IMR-90 (cell line): ENCODE measurements at regions not wholly inside any gene's neighbourhood (a gene's known extent, or its start where the extent isn't known, plus 50 kb on each side); places are given as distances from the start of the nearest gene placed in this dataset.

Experiments
- ATAC-seq: fragments of 200-7000 bp; cut with Tn5 transposase; 2 replicates; pipeline ENCODE4 v1.9.1; 2020; ENCODE audit warnings: low read depth, mild to moderate bottlenecking, moderate library complexity
- BruUV-seq: library from RNA; stranded (reverse); fragments of 400-500 nt; replicated peaks from 2 replicates; lab custom pipeline; 2021; lab: Mats Ljungman, UMichigan
- CTCF ChIA-PET: fragments of 300-600 bp; formaldehyde crosslinking; extraction: SDS; loops from one replicate; lab custom pipeline; 2021; ENCODE audit warnings: antibody characterized with exemption; lab: Yijun Ruan, JAX
- POLR2A ChIA-PET: fragments of 300-600 bp; sonication (Branson Sonifier 250); formaldehyde crosslinking; loops from one replicate; lab custom pipeline; 2022; ENCODE audit warnings: antibody characterized with exemption; ENCODE audit not compliant: unreplicated experiment; lab: Charles Lee
- DNase-seq: peaks from one replicate; pipeline ENCODE4 v3.0.0; 2013
- H2AFZ ChIP-seq: replicated peaks from 2 replicates; pipeline ENCODE3; 2013; ENCODE audit warnings: low read length, mild to moderate bottlenecking; ENCODE audit not compliant: poor library complexity
- H2AK5ac ChIP-seq: 2 replicates; pipeline ENCODE4 v1.6.1; 2013; ENCODE audit warnings: low read depth, low read length, inconsistent platforms
- H2AK9ac ChIP-seq: replicated peaks from 2 replicates; pipeline ENCODE3; 2013; ENCODE audit warnings: mild to moderate bottlenecking, low read depth, low read length, moderate library complexity; ENCODE audit not compliant: poor library complexity
- H2BK120ac ChIP-seq: 2 replicates; pipeline ENCODE4 v1.6.1; 2013; ENCODE audit warnings: low read depth, low read length, inconsistent platforms
- H2BK15ac ChIP-seq: 3 replicates; pipeline ENCODE4 v1.6.1; 2013; ENCODE audit warnings: low read depth, low read length, inconsistent platforms
- H2BK20ac ChIP-seq: 2 replicates; pipeline ENCODE4 v1.6.1; 2013; ENCODE audit warnings: low read depth, mild to moderate bottlenecking, inconsistent platforms, low read length, moderate library complexity
- H2BK5ac ChIP-seq: 2 replicates; pipeline ENCODE4 v1.6.1; 2013; ENCODE audit warnings: mild to moderate bottlenecking, low read depth, low read length, inconsistent platforms; ENCODE audit not compliant: poor library complexity, severe bottlenecking
- H3K14ac ChIP-seq: replicated peaks from 2 replicates; pipeline ENCODE4 v1.6.1; 2013; ENCODE audit warnings: low read depth, low read length, inconsistent platforms
- H3K18ac ChIP-seq: 2 replicates; pipeline ENCODE4 v1.6.1; 2013; ENCODE audit warnings: low read depth, low read length, control low read depth
- H3K23ac ChIP-seq: 2 replicates; pipeline ENCODE4 v1.6.1; 2013; ENCODE audit warnings: low read depth, low read length, inconsistent platforms
- H3K27ac ChIP-seq: 2 replicates; pipeline ENCODE4 v1.5.1; 2013; ENCODE audit warnings: mild to moderate bottlenecking, control low read depth, low read length; ENCODE audit not compliant: insufficient read depth
- H3K27me3 ChIP-seq: 2 replicates; pipeline ENCODE4 v1.6.1; 2013; ENCODE audit warnings: low read length; ENCODE audit not compliant: control insufficient read depth, insufficient read depth
- H3K36me3 ChIP-seq: 2 replicates; pipeline ENCODE4 v1.6.1; 2013; ENCODE audit warnings: low read length, mixed read lengths; ENCODE audit not compliant: control insufficient read depth, insufficient read depth
- H3K4ac ChIP-seq: 2 replicates; pipeline ENCODE4 v1.6.1; 2013; ENCODE audit warnings: low read depth, low read length, inconsistent platforms
- H3K4me1 ChIP-seq: 2 replicates; pipeline ENCODE4 v1.6.1; 2013; ENCODE audit warnings: low read length, mixed read lengths; ENCODE audit not compliant: control insufficient read depth, insufficient read depth
- H3K4me2 ChIP-seq: 2 replicates; pipeline ENCODE4 v1.6.1; 2013; ENCODE audit warnings: low read depth, mild to moderate bottlenecking, control low read depth, low read length, moderate library complexity
- H3K4me3 ChIP-seq: 2 replicates; pipeline ENCODE4 v1.5.1; 2013; ENCODE audit warnings: low read depth, mild to moderate bottlenecking, control low read depth, low read length, moderate library complexity; ENCODE audit not compliant: insufficient read depth
- H3K56ac ChIP-seq: 2 replicates; pipeline ENCODE4 v1.6.1; 2013; ENCODE audit warnings: low read length, inconsistent platforms; ENCODE audit not compliant: insufficient read depth; ENCODE audit errors: extremely low read depth
- H3K79me1 ChIP-seq, 2 experiments: 2 replicates each; pipeline ENCODE4 v1.6.1; 2013; ENCODE audit warnings: low read length in 2 of 2, inconsistent platforms in 1 of 2, low read depth in 1 of 2
- H3K9ac ChIP-seq: 2 replicates; pipeline ENCODE4 v1.6.1; 2013; ENCODE audit warnings: low read depth, low read length, control low read depth
- H3K9me1 ChIP-seq: 2 replicates; pipeline ENCODE4 v1.6.1; 2013; ENCODE audit warnings: low read length, inconsistent platforms; ENCODE audit not compliant: insufficient read depth
- H3K9me3 ChIP-seq: 2 replicates; pipeline ENCODE4 v1.6.1; 2013; ENCODE audit warnings: low read length; ENCODE audit not compliant: control insufficient read depth, insufficient read depth
- H4K20me1 ChIP-seq: 2 replicates; pipeline ENCODE4 v1.6.1; 2013; ENCODE audit warnings: low read length, inconsistent platforms; ENCODE audit not compliant: insufficient read depth
- H4K5ac ChIP-seq: 2 replicates; pipeline ENCODE4 v1.6.1; 2013; ENCODE audit warnings: mild to moderate bottlenecking, low read depth, low read length, control low read depth
- H4K8ac ChIP-seq, 2 experiments: 2 replicates each; pipeline ENCODE4 v1.6.1; 2013; ENCODE audit warnings: low read depth in 2 of 2, low read length in 2 of 2, control low read depth in 1 of 2, inconsistent platforms in 1 of 2
- H4K91ac ChIP-seq: 2 replicates; pipeline ENCODE4 v1.6.1; 2013; ENCODE audit warnings: low read depth, low read length, inconsistent platforms; ENCODE audit not compliant: insufficient read depth
- BHLHE40 ChIP-seq: fragments of 150-350 bp; IDR thresholded peaks from 2 replicates; pipeline ENCODE4 v1.6.1; 2016; ENCODE audit warnings: mild to moderate bottlenecking, low read depth, low read length
- CEBPB ChIP-seq: IDR thresholded peaks from 2 replicates; pipeline ENCODE4 v1.6.1; 2012; ENCODE audit warnings: low read depth, low read length, improper control_type of control experiment
- CHD1 ChIP-seq: IDR thresholded peaks from 2 replicates; pipeline ENCODE4 v1.6.1; 2012; ENCODE audit warnings: low read depth, low read length, improper control_type of control experiment
- CTCF ChIP-seq: conservative IDR thresholded peaks from 2 replicates; pipeline ENCODE4 v1.5.1; 2012; ENCODE audit warnings: mild to moderate bottlenecking, low read depth, low read length, improper control_type of control experiment
- ELK1 ChIP-seq: fragments of 150-350 bp; IDR thresholded peaks from 2 replicates; pipeline ENCODE4 v1.6.1; 2016; ENCODE audit warnings: low read depth, mild to moderate bottlenecking, low read length, moderate library complexity, borderline replicate concordance
- FOS ChIP-seq: fragments of 150-350 bp; IDR thresholded peaks from 2 replicates; pipeline ENCODE4 v1.6.1; 2016; ENCODE audit warnings: low read depth, low read length
- MAFK ChIP-seq: IDR thresholded peaks from 2 replicates; pipeline ENCODE4 v1.6.1; 2012; ENCODE audit warnings: low read depth, low read length, improper control_type of control experiment
- MAZ ChIP-seq: IDR thresholded peaks from 2 replicates; pipeline ENCODE4 v1.6.1; 2012; ENCODE audit warnings: low read depth, mild to moderate bottlenecking, low read length, improper control_type of control experiment, moderate library complexity, borderline replicate concordance
- MXI1 ChIP-seq: IDR thresholded peaks from 2 replicates; pipeline ENCODE4 v1.6.1; 2012; ENCODE audit warnings: low read depth, mild to moderate bottlenecking, low read length, moderate library complexity, borderline replicate concordance
- NFE2L2 ChIP-seq: fragments of 150-350 bp; IDR thresholded peaks from 2 replicates; pipeline ENCODE4 v1.6.1; 2016; ENCODE audit warnings: low read depth, mild to moderate bottlenecking, low read length
- POLR2A ChIP-seq: IDR thresholded peaks from 2 replicates; pipeline ENCODE4 v1.6.1; 2012; ENCODE audit warnings: mild to moderate bottlenecking, low read depth, low read length
- RAD21 ChIP-seq: IDR thresholded peaks from 2 replicates; pipeline ENCODE4 v1.6.1; 2012; ENCODE audit warnings: low read length, improper control_type of control experiment
- RCOR1 ChIP-seq: IDR thresholded peaks from 2 replicates; pipeline ENCODE4 v1.6.1; 2012; ENCODE audit warnings: mild to moderate bottlenecking, low read length, improper control_type of control experiment; ENCODE audit not compliant: insufficient replicate concordance
- RFX5 ChIP-seq: IDR thresholded peaks from 2 replicates; pipeline ENCODE4 v1.8.0; 2012; ENCODE audit warnings: low read depth, mild to moderate bottlenecking, low read length, moderate library complexity
- SMC3 ChIP-seq: fragments of 150-350 bp; IDR thresholded peaks from 2 replicates; pipeline ENCODE4 v1.6.1; 2016; ENCODE audit warnings: low read depth, mild to moderate bottlenecking, antibody characterized with exemption, low read length, moderate library complexity
- USF2 ChIP-seq: fragments of 150-350 bp; IDR thresholded peaks from 2 replicates; pipeline ENCODE4 v1.6.1; 2017; ENCODE audit warnings: mild to moderate bottlenecking, antibody characterized with exemption, low read length, low read depth
- WGBS, 2 experiments: methylation state at CpG; one replicate each; pipeline versions ENCODE4 v1.1.5 to v1.1.7; 2013; ENCODE audit warnings: missing lambda C conversion rate in 2 of 2; ENCODE audit not compliant: insufficient read length in 1 of 2; ENCODE audit errors: extremely low coverage in 2 of 2; 5-methylcytosine and 5-hydroxymethylcytosine counted together
- dilution Hi-C: fragments of 300-500 bp; cut with HindIII; formaldehyde crosslinking; loops from one replicate; pipeline ENCODE4 v1.14.3; 2018; ENCODE audit warnings: low sequenced_read_pairs; ENCODE audit not compliant: unreplicated experiment
- in situ Hi-C: fragments of 300-500 bp; cut with MboI; formaldehyde crosslinking; loops from 3 replicates; pipeline ENCODE4 v1.14.3; 2019; ENCODE audit warnings: low sequenced_read_pairs, inconsistent platforms, mixed read lengths
- intact Hi-C: fragments of 100-400 bp; cut with micrococcal nuclease; formaldehyde crosslinking; loops from 2 replicates; pipeline ENCODE4 v1.10.0; 2022

- Histone ChIP-seq H3K9ac (no peak overlapping the region), H3K23ac (no peak overlapping the region), H3K18ac (no peak overlapping the region), H2BK120ac (no peak overlapping the region), H3K56ac (no peak overlapping the region), H2AK5ac (no peak overlapping the region), H2BK20ac (no peak overlapping the region), H3K4me3 (no peak overlapping the region), H4K8ac (no peak overlapping the region), H3K27ac (no peak overlapping the region), H3K4me2 (no peak overlapping the region), H3K27me3 (no peaks in the 10 kb centered on the region), H3K4ac (no peak overlapping the region), H3K14ac (no peak overlapping the region), H3K36me3 (no peaks in the 10 kb centered on the region), H4K20me1 (no peaks in the 10 kb centered on the region), H2AFZ (no peak overlapping the region), H2BK5ac (no peak overlapping the region), H4K91ac (no peak overlapping the region), H3K79me1 (no peaks in the 10 kb centered on the region), H4K5ac (no peak overlapping the region), H2AK9ac (no peak overlapping the region), H3K9me3 (no peaks in the 10 kb centered on the region), H3K9me1 (no peaks in the 10 kb centered on the region), H3K4me1 (0 out of 2 replicates have a peak, but pooled peaks cover 1% of the 10 kb centered on the region), H2BK15ac (no peak overlapping the region)
- in situ Hi-C loops (no loop called here), dilution Hi-C loops (no loop called here), intact Hi-C loops (no loop called here)
- DNase-seq (no peak), ATAC-seq (no peak)
- no CpG with 5 or more reads among the region's 2 CpGs for WGBS, 2 experiments
- CTCF ChIA-PET: interaction anchor here (0.6 to 1.2 kb wide), 2 partner anchors 9 to 526 kb away, joined by 3 to 4 read pairs; no protein-coding TSS in a partner anchor
- no TSS peak for BruUV-seq
- TF ChIP-seq RFX5 (no peak), MAFK (no peak), USF2 (no peak), FOS (no peak), MXI1 (no peak), POLR2A (no peak), RCOR1 (no peak), BHLHE40 (no peak), CTCF (no peak), CHD1 (no peak), NFE2L2 (no peak), ELK1 (no peak), RAD21 (no peak), MAZ (no peak), SMC3 (no peak), CEBPB (no peak)
- POLR2A ChIA-PET: no interaction called here
Measured at GRCh38 chr21:28696844-28697410, 295.8 kb downstream of the LTN1 start.
